ENCODE measurements at regions not wholly inside any gene's neighbourhood (a gene's known extent, or its start where the extent isn't known, plus 50 kb on each side); places are given as distances from the start of the nearest gene placed in this dataset.

DNA sequence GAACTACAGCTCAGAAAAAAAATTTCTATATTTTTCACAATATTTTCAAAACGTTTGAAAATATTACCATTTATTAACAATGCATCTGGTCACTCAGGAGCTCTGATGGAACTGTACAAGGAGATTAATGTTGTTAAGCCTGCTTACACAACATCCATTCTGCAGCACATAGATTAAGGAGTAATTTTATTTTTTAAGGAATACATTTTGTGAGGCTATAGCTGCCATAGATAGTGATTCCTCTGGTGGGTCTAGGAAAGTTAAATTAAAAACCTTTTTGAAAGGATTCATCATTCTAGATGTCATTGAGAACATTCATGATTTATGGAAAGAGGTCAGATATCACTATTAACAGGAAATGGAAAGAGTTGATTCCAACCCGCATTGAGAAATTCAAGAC lies 196.9 kb downstream of the C3orf38 start:
- TF ChIP-seq, protein P1, sequence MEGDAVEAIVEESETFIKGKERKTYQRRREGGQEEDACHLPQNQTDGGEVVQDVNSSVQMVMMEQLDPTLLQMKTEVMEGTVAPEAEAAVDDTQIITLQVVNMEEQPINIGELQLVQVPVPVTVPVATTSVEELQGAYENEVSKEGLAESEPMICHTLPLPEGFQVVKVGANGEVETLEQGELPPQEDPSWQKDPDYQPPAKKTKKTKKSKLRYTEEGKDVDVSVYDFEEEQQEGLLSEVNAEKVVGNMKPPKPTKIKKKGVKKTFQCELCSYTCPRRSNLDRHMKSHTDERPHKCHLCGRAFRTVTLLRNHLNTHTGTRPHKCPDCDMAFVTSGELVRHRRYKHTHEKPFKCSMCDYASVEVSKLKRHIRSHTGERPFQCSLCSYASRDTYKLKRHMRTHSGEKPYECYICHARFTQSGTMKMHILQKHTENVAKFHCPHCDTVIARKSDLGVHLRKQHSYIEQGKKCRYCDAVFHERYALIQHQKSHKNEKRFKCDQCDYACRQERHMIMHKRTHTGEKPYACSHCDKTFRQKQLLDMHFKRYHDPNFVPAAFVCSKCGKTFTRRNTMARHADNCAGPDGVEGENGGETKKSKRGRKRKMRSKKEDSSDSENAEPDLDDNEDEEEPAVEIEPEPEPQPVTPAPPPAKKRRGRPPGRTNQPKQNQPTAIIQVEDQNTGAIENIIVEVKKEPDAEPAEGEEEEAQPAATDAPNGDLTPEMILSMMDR (IDR thresholded peaks at IDR 0.05; ENCODE audit: low read length), result no peak
- no peak for TF ChIP-seq EZH2 (IDR thresholded peaks at IDR 0.05; ENCODE audit: borderline replicate concordance, low read length)

All from OCI-LY1 (cell line).